Hindlimb muscle (tissue), 1 donor: ENCODE measurements at regions not wholly inside any gene's neighbourhood (a gene's known extent, or its start where the extent isn't known, plus 50 kb on each side); places are given as distances from the start of the nearest gene placed in this dataset.
"Not testable (repeated sequence)": the region's sequence is repeated elsewhere in the genome, so short reads cannot be mapped to it uniquely, and the experiment has no call there.

Experiments
- DNase-seq: peaks from one replicate; pipeline ENCODE4 v3.0.0-alpha.2; 2013

DNA sequence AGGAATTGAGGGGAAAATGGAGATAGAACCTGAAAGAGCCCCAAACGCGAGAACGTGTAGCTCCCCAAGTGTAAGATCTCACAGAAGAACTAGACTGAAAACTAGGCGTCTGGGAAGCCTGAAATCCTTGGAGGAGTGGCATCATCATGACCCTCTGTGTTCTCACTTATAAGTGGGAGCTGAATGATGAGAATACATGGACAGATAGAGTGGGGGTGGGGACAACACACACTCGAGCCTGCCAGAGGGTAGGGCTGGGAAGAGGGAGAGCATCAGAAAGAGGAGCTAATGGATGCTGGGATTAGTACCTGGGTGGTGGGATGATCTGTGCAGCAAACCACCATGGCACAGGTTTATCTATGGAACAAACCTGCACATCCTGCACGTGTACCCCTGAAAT lies 258.7 kb upstream of the NOTCH2NLA start:
- not testable (repeated sequence) for DNase-seq

DNA sequence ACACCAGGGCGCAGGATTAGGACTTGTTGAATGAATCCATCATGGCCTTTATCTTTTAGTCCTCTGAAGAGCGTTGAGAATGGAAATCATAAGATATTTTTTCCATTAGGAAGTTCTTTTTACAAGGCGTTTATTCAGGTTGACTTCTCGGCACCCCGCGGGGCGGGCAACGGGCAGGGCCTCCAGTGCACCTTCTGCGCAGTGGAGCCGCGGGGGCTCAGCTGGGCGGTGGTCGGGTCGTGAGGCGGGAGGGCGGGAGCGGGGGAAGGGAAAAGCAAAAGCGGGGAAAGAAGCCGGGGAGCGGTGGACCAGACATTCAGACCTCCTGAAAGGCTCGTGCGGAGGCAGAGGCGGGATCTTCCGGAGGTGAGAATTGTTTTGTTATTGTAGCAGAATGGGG lies 258.3 kb upstream of the NOTCH2NLA start:
- not testable (repeated sequence) for DNase-seq

DNA sequence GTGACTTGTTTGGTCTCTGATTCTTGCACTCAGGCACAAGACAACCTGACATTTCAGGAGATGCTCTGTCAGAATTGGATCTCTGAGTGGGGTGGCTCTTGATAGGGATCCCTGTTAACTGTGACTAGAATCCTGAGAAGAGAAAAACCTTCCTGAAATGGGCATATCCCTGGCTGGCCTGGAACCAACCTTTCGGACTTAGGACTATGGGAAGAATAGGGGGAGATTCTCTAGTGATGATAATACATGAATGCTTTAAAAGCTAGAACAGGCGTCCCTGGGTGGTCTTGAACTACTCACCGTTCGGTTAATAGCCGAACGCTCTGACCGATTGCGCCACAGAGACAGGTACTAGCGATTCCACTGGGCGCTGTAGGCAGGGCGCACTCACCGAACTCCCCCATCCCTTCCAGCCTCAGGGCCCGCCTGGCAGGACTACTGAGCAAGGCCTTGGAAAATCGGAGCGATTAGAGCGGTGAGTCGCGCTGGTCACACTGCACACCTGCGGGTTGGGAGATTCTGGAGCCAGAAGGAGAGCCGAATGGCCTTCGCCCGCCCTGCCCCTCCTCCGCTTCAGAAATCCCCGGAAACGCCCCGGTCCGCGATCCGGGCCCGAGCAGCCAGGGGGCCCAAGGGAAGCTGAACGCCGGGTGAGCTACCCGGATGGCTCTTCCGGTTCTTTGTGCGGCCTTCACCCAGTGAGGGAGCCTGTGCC lies 257.6 kb upstream of the NOTCH2NLA start:
- DNase-seq = peak; percentile 47

DNA sequence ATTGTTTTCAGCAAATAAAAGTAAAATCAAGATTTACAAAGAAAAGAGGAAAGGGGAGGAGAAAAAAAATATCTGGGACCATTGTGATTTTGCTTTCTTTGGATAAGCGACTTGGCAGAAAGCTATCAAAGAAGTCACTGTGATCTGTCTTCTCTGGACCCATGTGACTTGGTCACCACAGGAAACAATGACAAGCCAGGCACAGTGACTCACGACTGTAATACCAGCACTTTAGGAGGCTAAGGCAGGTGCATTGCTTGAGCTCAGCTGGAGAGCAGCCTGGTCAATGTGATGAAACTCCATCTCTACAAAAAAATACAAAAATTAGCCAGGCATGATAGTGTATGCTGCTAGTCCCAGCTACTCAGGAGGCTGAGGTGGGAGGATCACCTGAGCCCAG lies 255.4 kb upstream of the NOTCH2NLA start:
- DNase-seq = not testable (repeated sequence)

DNA sequence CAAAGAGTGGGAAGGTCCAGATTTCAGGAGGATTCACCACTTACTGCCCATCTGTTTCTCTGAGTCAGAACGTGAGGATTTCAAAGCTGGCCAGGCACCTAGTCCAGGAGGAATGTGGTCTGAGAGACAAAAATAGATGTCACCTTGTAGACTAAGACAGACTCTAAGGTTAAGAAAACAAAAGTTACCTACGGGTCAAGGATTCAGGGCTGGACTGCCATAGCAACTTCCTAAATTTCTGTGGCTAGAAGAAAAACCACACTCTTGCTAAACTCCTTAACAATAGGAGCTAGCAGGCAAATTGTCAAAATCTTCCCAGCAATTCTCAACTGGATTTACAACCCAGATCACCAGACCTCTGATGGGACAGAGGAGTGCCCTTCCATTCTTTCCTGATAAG lies 250.4 kb upstream of the NOTCH2NLA start:
- not testable (repeated sequence) for DNase-seq

DNA sequence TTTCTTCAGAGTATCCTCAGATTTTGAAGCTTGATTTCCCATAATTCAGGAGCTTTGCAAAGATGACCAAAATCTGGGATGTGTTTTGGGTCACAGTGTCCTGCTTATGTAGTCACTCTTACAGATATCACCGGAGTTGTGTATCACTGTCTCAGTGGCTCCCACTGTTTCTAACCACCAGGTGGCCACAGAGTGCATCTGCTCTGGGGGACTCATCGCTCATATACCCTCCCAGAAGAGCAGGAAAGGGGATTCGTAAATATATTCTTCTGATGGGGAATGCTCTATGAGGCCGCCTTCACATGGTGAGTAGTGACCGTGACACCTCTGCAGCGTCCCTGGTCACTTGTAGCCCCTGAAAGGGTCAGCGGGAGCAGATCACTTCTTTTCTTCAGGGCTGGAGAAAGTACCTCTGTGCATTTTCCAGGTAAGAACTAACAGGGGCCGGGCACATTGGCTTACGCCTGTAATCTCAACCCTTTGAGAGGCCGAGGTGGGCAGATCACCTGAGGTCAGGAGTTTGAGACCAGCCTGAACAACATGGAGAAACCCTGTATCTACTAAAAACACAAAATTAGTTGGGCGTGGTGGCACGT lies 249.4 kb upstream of the NOTCH2NLA start:
- peak; percentile 28 for DNase-seq

DNA sequence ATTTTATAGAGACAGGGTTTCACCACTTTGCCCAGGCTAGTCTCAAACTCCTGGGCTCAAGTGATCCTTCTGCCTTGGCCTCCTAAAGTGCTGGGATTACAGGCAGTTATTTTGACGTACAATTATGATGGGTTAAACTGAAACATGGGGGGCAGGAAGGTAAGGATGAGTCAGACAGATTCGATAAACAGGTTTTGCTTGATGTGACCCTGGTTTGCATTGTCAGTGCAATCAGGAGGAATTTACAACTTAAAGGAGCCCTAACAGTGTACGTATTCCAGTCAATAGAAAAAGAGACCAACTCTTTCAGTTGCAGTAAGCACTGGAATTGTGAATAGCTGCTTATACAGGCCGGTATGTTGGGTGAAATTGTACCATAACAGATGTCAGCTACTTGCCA lies 246.3 kb upstream of the NOTCH2NLA start:
- DNase-seq = not testable (repeated sequence)

DNA sequence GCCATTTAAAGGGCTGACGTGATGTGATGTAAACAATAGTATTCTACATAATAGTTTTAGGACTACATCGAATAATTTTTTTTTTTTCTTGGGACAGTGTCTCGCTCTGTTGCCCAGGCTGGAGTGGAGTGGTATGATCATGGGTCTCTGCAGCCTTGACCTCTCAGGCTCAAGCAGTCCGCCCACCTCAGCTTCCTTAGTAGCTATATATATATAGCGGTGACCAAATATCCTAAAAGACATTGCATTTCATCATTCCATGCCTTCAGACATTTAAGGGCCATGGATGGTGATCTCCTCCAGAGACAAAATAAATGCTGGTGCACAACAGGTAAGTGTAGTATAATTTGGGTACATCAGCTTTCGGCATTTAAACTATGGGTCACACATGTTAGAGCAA lies 245.4 kb upstream of the NOTCH2NLA start:
- not testable (repeated sequence) for DNase-seq

DNA sequence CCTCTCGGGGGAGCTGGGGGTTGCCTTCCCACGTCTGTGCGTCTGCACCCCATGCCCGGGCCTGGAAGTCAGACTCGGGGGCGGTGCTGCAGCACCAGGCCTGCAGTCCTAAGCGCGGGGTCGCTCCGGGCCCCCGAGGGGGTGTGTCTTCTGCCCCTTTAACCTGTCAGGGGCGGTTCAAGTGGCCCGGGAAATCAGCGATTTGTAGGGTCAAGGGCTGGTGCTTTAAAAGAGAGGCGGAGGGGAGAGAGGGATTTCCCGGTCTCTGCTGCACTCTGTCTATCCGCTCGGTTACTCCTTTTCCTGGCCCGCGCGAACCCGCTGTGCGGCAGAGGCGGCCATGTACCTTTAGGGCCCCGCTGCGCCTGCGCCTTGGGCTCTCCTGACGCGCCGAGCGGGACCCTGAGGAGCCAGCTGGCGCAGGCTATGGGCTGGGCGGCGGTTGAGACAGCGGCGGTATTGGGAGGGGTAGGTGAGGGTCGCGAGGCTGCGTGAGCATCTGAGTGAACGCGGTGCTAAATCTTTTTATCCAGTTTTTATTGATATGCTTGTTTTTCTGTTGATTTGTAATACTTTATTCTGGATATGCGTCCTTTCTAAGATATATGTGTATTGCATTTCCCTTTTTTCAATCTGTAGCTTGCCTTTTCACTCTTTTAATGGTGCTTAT lies 243.5 kb upstream of the NOTCH2NLA start:
- DNase-seq = peak; percentile 79

DNA sequence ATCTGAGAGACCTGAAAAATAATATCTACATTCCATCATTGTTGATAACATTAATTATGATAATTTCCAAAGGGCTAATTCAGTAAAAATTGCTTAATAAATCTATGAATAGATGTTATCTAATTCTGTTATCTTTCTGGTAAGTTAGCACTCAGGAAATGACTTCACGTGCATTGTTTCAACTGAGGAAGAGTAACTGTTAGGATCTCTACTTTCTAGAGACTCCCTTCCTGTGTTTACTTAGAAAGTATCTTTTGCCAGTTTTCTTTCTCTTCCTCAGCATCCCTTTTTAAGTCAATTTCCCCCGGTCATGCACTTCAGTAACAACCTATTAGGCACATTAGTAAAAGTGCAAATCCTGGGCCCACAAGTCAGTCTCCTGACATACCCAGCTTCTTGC lies 231.1 kb upstream of the NOTCH2NLA start:
- not testable (repeated sequence) for DNase-seq

DNA sequence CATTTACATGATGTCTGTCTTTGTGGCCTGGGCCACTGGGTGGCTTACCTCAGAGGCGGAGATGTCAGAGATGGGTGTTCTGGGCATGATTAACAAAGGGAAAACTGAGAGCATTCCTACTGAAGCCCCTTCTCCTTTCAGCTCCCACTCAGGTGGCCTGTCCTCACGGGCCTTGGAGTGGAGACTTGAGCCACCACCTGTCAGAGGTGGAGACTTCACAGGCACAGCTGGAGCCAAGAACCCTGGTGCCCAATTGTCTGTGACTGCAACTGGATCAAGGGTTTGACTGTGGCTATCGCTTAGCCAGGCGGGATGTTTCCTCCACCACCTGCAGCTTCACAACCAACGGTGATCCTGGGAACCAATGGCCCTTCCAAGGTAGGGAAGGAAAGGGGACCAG lies 230.5 kb upstream of the NOTCH2NLA start:
- DNase-seq = not testable (repeated sequence)

DNA sequence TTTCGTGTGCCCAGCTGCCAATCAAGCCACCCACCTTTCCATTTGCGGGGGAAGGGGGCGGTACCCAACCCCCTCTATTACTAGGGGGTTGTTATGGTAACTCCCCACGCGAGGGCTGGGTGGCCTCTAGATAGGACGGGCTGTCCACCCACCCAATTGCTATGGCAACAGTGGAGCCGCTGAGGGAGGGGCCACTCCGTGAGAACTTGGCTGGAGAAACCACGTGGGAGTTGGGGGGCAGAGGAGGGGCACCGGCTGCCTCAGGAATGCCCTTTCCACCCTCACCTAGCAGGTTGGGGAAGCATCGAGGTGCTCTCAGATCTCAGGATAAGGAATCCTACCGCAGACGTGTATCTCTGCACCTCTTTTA lies 220.0 kb upstream of the NOTCH2NLA start:
- DNase-seq = not testable (repeated sequence)

DNA sequence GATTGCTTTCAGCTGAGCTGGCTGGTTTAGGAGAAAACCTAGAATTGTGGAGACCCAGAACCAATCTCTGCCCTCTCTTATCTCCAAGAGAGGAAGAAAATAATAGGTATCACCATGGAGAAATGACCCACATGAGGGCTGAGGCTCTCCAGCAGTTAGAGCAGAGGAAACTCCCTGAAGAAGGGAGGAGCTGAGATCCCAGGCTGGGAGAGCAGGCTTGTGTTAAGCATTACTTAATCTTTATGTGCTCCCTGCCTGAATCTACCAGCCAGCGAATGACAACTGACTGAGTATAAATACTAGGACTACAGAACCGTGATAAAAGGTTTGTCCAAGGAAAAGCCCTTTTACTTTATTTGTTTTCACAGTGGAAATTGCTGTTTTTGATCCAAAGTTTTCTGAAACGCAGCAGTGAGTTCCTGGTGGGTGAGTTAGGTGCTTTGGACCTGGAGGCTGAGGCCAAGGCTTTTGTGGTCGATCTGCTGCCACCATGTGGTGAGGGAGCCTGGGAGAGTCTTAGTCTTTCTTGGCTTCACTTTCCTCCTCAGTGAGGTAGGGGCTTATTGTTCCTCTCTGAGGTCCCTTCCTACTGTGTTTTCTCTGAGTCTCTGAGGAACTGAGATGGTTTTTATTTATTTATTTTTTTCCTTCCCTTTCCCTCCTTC lies 219.5 kb upstream of the NOTCH2NLA start:
- DNase-seq = not testable (repeated sequence)

DNA sequence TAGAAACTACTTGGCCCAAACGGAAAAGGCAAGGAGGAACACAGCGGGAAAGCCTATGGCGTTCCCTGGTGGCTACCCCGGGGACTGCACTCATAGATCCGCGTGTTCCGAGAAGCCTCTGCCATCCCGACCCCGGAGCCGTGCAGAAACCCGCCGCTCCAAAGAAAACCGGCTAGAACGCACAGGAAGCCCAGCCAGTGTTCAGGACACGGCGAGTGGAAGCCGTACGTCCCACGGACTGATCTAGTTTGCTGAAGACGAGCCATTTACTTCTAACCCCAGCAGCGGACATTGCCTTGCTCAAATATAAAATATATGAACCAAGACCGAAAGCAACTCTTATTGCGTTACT lies 215.0 kb upstream of the NOTCH2NLA start:
- not testable (repeated sequence) for DNase-seq

DNA sequence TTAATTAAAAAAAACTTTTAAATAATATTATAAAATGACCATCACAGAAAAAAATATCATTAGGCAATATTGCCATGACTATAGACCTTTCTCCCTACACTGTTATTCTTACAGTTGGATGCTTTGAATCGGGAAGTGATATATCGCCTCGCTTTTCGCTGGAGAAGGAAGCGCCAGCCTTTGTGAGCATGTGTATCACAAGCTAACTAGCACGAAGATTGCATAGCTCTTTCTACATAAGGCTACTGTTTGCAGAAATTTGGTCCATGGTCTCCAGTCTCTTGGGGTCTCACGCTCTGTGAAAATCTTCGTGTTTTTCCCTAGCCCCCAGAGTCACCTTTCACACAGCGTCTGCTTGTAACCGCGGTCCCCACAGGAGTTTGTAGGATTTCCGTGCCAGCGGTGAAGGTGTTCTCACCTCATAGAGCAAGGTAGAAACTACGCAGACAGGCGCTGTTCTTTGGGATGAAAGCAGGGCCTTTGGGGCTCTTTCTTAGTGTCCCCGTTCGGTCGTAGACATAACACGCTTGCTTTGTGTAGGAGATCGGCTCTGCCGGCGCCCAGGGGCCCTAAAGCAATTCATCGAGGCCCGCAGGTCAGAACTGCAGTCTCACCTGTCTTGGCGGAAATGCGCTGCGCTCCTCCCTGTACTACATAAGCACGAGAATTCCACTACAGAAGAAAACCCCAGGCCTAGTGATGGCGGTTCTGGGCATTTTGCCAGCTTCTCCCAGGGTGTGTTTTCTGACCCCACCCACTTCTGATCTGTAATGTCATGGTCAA lies 214.5 kb upstream of the NOTCH2NLA start:
- not testable (repeated sequence) for DNase-seq

DNA sequence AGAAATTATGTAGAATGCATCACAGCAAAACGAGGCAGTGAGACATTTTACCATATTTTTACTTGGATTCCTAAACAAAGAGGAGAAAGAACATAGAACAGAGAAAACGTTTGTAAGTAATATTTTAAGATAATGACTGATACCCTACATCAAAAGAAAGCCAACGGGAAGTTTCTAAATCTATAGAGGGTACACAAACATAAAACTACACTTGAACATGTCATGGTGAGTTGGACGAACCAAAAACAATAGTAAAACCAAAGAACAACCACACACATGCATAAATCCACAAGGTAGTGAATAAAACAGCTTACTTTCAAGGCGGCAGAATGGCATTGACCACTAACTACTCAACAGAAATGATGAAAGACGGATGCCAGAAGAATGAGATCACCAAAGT lies 209.7 kb upstream of the NOTCH2NLA start:
- not testable (repeated sequence) for DNase-seq

DNA sequence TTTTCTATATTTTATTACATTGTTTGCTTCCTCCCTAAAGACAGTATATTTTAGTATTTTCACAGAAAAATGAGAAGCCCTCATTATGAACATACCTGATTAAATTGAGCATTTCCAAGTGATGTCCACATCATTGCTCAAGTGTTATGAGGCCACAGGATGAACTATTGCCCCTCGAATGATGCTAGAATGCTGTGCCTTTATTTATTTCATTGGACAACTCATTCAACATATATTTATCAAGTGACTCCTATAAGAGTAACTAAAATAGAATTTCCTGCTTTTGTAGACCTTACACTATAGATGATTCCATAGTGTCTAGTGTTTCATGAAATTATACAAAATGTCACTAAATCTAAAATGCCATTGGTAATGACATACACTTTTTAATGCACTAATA lies 187.8 kb upstream of the NOTCH2NLA start:
- not testable (repeated sequence) for DNase-seq

DNA sequence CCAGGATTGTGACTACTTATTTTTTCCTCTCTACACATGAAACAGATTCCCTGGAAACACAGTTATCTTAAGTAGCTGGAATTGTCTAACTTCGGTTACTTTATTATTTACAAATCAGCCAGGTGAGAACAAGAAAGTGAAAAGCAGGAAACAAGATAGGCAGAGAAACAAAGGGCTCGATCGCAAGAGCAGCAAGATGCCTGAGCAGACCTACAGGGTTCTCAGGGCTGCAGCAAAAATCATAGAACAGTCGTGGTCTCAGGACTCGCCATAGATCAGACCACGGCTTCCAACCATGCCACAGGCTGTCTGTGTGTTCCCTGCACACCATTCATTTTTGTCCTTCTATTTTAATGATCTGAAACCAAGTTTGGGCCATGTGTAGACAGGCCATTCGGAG lies 186.2 kb upstream of the NOTCH2NLA start:
- DNase-seq = not testable (repeated sequence)

DNA sequence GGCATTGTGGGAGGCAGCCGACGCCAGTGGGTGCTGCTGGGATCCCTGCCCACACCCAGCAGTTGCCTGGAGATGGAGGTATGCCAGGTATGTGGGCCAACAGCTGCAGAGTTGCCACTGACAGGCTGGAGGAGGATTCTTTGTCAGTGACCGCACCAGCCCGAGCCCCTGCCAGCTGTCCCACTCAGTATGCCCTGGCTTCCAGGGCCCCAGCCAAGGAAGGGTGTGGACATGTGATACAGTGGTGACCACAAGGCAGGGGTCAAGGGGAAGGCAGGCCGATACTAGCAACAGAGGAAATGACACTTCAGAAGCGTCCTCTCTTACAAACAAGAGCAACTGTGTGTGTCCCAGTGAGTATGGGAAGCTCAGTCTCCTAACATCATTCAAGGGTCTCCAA lies 185.1 kb upstream of the NOTCH2NLA start:
- not testable (repeated sequence) for DNase-seq

DNA sequence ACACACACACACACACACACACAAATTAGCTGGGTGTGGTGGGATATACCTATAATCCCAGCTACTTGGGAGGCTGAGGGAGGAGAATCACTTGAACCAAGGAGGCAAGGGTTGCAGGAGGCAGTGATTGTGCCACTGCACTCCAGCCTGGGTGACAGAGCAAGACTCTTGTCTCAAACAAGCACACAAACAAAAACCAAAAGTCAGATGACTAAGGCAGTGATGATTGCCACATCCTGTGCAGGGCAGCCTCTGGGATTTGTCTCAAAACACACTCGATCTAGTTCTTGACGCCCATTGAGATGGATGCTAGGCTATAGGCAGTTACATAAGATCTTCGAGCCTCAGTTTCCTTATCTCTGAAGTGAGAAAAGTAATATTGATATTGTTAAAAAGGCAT lies 183.1 kb upstream of the NOTCH2NLA start:
- DNase-seq = not testable (repeated sequence)

DNA sequence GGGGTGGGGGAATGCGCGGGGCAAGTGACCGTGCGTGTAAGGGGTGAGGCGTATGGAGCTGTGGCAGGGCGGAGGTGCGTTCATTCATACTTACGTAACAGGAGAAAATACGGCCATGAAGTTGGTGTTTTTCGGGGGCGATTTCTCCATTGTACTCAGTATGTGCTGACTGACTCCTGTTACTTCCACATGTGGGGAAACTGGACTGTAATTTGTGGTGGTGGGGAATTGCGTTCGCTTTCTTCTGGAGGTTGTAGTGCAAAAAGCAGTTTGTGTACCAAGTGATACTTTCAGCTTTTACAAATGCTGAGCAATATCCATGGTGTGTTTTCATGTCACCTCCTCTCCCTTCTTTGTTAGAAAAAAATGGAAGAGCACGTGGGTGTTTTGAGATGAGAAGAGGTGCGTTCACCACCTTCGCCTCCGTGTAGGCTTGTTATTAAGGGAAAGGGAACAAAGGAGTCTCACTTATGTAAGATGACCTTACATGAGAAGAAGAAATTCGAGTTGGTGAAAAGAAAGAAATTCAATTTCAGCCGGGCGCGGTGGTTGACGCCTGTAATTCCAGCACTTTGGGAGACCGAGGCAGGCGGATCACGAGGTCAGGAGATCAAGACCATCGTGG lies 181.1 kb upstream of the NOTCH2NLA start:
- DNase-seq = not testable (repeated sequence)
